Lower leg skin (tissue), 3 donors: ENCODE measurements at regions not wholly inside any gene's neighbourhood (a gene's known extent, or its start where the extent isn't known, plus 50 kb on each side); places are given as distances from the start of the nearest gene placed in this dataset.

ENCODE experiments used
- CTCF ChIP-seq, 3 donors: fragments of 450-650 bp; IDR thresholded peaks; one replicate each; pipeline ENCODE4 v1.5.1; 2016; ENCODE audit warnings: antibody characterized with exemption in 3 of 3, mild to moderate bottlenecking in 3 of 3, moderate library complexity in 2 of 3
- POLR2A ChIP-seq, 2 donors: fragments of 450-650 bp; IDR thresholded peaks; one replicate each; pipeline ENCODE4 v1.6.1; 2016 to 2017; ENCODE audit warnings: antibody characterized with exemption in 2 of 2, mild to moderate bottlenecking in 1 of 2, moderate library complexity in 1 of 2

- TF ChIP-seq POLR2A (IDR thresholded peaks at IDR 0.05), result no peak
- TF ChIP-seq CTCF (IDR thresholded peaks at IDR 0.05), result no peak
Measured at GRCh38 chr12:125606312-125606711, 541.1 kb downstream of the AACS start.
